ENCODE measurements at regions not wholly inside any gene's neighbourhood (a gene's known extent, or its start where the extent isn't known, plus 50 kb on each side); places are given as distances from the start of the nearest gene placed in this dataset.

DNA sequence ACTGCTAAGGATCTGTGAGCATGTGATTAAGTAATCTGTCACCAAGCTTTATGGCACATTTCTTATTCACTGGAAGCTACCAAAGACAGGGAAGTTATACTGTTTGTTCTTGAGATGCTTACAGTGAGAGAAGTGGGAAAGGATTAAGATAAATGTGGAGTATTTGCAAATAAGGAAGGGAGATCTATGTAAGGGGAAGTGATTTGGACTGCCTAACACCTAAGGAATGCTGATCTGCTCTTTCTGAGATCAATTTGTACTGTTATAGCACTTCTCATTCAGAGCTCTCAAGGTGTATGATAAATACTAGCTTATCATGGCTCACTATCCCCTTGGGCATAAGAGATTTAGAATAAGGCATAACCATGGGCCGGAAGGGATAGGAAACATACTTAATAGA lies 80.0 kb upstream of the NTRK2 start:
- no peak for DNase-seq (ENCODE audit: low spot score)

DNA sequence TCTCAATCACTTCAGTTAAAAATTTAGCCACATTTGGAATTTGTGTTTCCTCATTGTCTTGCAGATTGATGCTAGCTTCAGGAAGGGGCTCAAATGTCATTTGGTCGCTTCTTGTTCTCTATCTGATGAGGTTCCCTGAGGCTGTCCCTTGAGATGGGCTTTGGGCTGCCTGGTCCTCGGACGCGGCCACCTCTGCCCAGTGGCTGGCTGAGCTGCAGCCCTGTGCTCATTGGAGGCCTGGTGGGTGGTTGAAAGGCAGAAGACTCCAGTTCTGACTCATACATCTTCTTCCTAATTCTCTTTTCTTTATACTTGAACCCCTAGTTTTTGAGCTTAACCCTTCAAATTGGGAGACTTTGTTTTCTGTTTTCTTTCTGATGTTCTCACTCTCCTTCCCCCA lies 78.8 kb upstream of the NTRK2 start:
- DNase-seq (ENCODE audit: low spot score): no peak

DNA sequence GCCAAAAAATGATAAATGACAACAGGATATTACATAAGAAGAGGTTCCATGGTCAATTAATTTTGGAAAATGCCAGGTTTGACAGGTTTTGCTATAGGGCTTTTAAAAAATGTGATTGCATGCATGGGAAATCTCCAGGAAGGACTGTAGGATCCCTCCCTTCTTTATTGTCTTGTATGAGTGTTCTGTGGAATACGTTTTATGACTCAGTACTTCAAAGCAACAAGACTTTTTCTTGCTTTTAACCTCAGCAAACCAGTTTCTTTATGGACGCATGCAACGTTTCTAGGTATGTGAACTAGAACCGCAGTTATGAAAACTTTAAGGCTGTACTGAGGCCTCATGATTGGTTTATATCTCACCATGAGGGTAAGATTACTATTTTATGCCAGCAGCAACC lies 76.6 kb upstream of the NTRK2 start:
- DNase-seq (ENCODE audit: low spot score): no peak

DNA sequence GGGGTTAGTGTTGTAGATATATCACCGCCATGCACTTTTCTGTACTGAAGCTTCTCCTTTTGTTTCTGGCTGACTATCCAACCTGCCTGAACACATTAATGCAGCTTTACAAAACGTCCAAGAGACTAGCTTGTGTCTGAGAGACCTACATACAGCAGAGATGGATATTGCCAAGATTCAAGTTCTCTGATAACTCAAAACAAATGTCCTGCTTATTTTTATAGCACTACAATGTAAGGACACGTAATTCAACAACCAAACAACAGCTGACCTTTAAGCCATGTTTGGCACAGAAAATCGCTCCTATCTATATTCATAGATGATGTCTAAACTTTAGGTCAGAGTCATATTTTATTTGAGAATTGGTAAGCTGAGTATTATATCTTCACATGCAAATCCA lies 76.2 kb upstream of the NTRK2 start:
- no peak for DNase-seq (ENCODE audit: low spot score)

DNA sequence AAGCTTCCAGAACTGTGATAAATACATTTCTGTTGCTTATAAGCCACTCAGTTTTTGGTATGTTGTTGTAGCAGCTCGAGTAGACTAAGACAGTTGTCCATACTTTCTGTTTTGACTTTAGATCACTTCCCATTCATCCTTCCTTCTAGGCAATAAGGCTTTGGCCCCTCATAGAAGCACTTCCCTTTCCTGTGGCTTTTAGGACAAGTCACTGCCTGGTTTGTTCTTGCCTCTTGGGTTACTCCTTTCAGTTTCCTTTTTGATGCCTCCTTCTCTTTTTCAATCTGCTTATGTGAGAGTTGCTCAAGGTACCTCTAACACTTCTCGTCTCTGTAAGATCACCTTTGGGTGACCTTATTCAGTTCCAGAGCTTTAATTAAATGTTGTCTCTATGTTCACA lies 72.4 kb upstream of the NTRK2 start:
- no peak for DNase-seq (ENCODE audit: low spot score)

DNA sequence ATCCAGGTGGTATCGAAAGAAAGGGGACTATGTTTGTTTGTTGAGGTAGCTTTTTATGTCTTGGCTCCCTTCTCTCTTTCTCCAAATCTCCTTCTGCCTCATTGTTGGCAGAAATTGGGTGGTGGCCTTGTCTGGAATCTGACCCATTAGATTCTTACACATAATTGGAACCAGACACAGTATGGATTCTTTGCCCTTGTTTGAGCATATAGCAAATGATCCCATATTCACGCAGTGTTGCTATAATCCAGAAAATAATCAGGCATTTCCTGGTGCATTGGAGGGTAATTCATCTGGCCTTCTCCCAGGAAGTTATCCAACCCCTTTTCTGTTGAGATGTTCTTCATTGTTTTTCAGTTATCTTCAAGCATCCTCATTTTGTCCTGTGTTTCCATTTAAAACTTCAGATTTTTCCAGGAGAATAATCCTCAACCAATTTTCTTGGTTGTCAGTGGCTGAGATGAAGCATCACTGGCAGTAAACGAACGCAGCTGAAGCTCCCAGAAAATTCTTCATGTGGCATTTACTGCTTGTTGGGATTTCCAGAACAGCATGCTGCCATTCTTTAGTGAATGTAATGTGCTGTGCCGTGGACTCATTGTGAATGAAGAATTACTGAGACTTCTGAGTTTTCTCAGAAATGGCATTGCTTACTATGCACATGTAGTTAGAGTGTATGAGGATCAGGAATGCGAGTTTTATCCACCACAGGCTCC lies 70.5 kb upstream of the NTRK2 start:
- no peak for DNase-seq (ENCODE audit: low spot score)

DNA sequence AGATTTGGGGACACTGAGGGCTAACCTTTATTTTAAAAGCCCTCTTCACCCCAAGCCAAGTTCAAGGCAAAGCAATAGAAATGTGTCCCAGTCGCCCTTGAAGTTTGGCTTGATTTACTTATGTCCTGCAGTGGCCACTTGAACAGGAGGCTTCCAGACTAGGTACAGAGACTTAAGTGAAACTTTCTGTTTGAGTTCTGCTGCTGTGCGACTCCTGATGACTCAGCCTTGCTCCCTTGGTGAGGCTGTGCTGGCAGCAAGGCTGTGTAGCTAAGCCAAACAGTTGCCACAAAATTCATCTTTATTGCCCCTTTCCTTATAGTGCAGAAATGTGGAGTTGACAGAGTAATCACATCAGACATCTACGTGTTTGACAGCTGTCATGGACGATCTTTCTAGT lies 68.8 kb upstream of the NTRK2 start:
- DNase-seq (ENCODE audit: low spot score): no peak

DNA sequence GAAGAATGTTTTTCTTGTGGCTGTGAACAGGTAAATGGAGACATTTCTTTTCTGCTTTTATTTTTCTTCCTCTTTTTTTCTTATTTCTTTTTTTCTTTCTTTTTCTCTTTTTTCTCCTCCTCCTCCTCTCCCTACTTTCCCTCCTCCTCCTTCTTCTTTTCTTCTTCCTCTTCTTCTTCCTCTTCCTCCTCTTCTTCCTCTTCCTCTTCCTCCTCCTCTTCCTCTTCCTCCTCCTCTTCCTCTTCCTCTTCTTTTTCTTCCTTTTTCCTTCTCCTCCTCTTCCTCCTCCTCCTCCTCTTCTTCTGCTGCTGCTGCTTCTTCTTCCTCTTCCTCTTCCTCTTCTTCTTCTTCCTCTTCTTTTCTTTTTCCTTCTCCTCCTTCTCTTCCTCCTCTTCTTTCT lies 65.3 kb upstream of the NTRK2 start:
- no peak for DNase-seq (ENCODE audit: low spot score)

DNA sequence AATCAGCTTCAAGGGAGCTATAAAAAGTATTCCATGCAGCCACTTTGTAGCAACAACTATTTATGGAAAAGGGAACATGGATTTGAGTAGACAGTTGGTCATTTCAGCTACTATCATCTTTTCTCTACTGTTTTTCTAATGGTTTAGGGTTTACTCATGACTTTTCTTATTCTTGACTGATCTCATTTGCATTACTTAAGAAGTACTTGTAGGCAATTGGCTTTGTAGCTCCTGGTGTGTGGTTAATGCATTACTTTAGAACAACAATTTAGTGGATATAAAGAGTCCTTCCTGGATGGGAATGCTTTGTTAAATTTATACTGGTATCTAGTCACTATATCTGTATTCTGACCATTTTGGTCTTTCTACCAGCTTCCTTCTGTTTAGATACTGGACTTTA lies 59.8 kb upstream of the NTRK2 start:
- DNase-seq (ENCODE audit: low spot score): no peak

DNA sequence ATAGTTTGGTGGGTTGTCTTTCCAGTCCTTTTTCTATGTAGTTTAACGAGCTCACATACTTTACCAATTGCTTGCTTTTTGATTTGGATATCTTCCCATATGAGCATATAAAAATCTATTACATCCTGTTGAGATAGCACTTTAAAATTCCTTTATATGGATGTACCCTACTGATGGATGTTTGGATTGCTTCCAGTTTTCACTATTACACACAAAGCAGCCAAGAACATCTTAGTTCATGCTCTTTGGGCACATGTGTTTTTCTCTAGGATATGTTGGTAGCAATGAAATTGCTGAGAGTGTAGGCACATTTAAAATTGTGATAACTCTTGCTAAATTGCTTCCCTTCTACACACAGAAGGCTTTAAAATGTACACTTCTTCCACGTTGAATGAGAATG lies 56.1 kb upstream of the NTRK2 start:
- no peak for DNase-seq (ENCODE audit: low spot score)

DNA sequence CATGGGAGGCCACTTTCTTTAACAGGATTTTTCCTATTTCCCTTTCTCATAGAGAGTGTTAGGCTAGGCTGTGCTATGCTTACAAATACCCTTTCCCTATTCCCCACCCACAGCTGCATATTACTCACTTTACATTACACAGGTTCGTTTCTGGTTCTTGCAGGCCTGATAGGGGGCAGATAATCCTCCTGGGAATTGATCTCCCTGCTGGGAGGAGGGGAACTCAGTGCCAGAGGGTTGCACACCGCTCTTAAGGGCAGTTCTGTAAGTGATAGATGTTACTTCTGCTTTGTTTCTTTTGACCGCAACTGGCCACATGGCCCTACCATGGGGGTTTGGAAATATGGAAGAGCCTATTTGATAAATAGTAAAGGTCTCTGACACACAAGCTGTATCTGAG lies 54.0 kb upstream of the NTRK2 start:
- DNase-seq (ENCODE audit: low spot score): no peak

DNA sequence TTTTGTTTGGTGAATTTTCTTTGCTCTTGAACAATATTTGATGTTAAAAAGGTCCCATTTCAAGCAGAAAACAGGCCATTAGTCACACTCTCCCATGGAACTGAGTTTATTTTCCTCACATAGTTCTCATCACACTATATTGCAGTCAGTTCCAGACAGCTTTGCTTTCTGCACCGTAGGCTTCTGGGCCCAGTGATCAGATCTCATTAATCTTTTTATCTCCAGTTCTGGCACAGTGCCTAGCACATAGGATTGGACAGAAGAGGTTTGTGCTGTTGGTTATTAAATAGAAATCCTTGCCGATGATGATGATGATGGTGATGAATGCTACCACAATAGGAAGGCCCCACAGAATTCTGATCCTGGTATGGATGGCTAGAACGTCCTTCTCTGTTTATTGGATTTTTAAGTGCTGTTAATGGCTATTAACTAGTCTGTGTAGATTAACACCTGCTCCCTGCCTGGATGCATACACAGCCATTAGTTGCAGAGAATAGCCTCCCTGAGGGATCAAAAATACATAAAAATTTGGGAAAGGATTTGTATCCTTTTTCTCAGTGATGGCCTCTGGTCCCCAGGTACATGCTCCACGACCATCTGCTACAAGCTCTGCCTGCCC lies 52.0 kb upstream of the NTRK2 start:
- DNase-seq (ENCODE audit: low spot score): no peak

All from germinal center (tissue), 1 donor.